Sigmoid colon (tissue), 6 donors: ENCODE measurements at regions not wholly inside any gene's neighbourhood (a gene's known extent, or its start where the extent isn't known, plus 50 kb on each side); places are given as distances from the start of the nearest gene placed in this dataset.
A peak's percentile ranks its signal among the peaks of the same experiment; 100 is the strongest.

ENCODE experiments used
- DNase-seq: peaks from one replicate; pipeline ENCODE4 v3.0.0-alpha.2; 2019
- H3K27ac ChIP-seq, 4 donors: fragments of 200-600 bp; sonication (generic); one replicate each; pipeline ENCODE4 v1.5.1; 2016 to 2019; ENCODE audit warnings: mild to moderate bottlenecking in 1 of 4
- H3K27me3 ChIP-seq, 3 donors: fragments of 200-600 bp; sonication (generic); one replicate each; pipeline ENCODE4 v1.5.1; 2019; ENCODE audit warnings: mild to moderate bottlenecking in 1 of 3
- H3K36me3 ChIP-seq, 4 donors: fragments of 200-600 bp; sonication (generic); one replicate each; pipeline ENCODE4 v1.5.1; 2016 to 2019
- H3K4me1 ChIP-seq, 4 donors: fragments of 200-600 bp; sonication (generic); one replicate each; pipeline ENCODE4 v1.5.1; 2017 to 2019
- H3K4me3 ChIP-seq, 4 donors: fragments of 200-600 bp; sonication (generic); one replicate each; pipeline ENCODE4 v1.5.1; 2017 to 2019; ENCODE audit warnings: mild to moderate bottlenecking in 2 of 4, moderate library complexity in 1 of 4
- H3K9me3 ChIP-seq, 4 donors: fragments of 200-600 bp in 3 of 4; sonication (generic) in 3 of 4; one replicate each; pipeline versions ENCODE4 v1.5.1 to v1.6.1; 2013 to 2019
- CTCF ChIP-seq, 4 experiments: fragments of 450-650 bp in 3 of 4; fragments of 200-600 bp in 1 of 4; IDR thresholded peaks; one replicate each; pipeline ENCODE4 v1.5.1; 2016 to 2019; ENCODE audit warnings: antibody characterized with exemption in 4 of 4, mild to moderate bottlenecking in 3 of 4, moderate library complexity in 2 of 4
- EP300 ChIP-seq, 4 donors: sonication (generic); formaldehyde crosslinking; IDR thresholded peaks; one replicate each; pipeline ENCODE4 v1.6.1; 2017; ENCODE audit warnings: antibody characterized with exemption in 4 of 4
- POLR2A ChIP-seq, 2 donors: fragments of 450-650 bp; IDR thresholded peaks; one replicate each; pipeline ENCODE4 v1.6.1; 2016; ENCODE audit warnings: antibody characterized with exemption in 2 of 2, mild to moderate bottlenecking in 2 of 2, moderate library complexity in 2 of 2
- POLR2AphosphoS5 ChIP-seq, 4 donors: sonication (generic); formaldehyde crosslinking; IDR thresholded peaks; one replicate each; pipeline ENCODE4 v1.6.1; 2017; ENCODE audit warnings: antibody characterized with exemption in 4 of 4
- WGBS, 2 donors: extraction: QIAGEN DNeasy Blood & Tissue Kit; methylation state at CpG; one replicate each; pipeline ENCODE4 v1.1.7; 2013; 5-methylcytosine and 5-hydroxymethylcytosine counted together
- intact Hi-C: fragments of 100-400 bp; cut with DNase I; formaldehyde crosslinking; loops from one replicate; pipeline ENCODE4 v1.15.1; 2023
- donor health status: healthy with polysubstance abuse.
- donor health status: healthy.

GRCh38 chr9:23117616-23118015 is 671.0 kb downstream of the DMRTA1 start:
- H3K27me3 ChIP-seq, result no peaks in the 10 kb centered on the region

GRCh38 chr9:23120630-23121029 is 674.0 kb downstream of the DMRTA1 start:
- intact Hi-C loops, result no loop called here
- H3K4me3 ChIP-seq, result no peak overlapping the region
- 83 to 90% methylated on average over 3 of the region's 3 CpGs for WGBS, 2 donors

More at GRCh38 chr9:23117616-23118015, 671.0 kb downstream of the DMRTA1 start:
- intact Hi-C loops, result no loop called here
- no peaks in the 10 kb centered on the region for H3K9me3 ChIP-seq
- WGBS, 2 donors, result 74 to 85% methylated on average over 2 of the region's 2 CpGs
- TF ChIP-seq POLR2A (IDR thresholded peaks at IDR 0.05) (no peak), POLR2AphosphoS5 (IDR thresholded peaks at IDR 0.05) (no peak), EP300 (IDR thresholded peaks at IDR 0.05) (no peak)
- DNase-seq, result no peak
- H3K36me3 ChIP-seq, result no peaks in the 10 kb centered on the region
- no peak overlapping the region for H3K4me3 ChIP-seq
- H3K27ac ChIP-seq, result no peak overlapping the region
- no peaks in the 10 kb centered on the region for H3K4me1 ChIP-seq

GRCh38 chr9:23123048-23123632 is 676.5 kb downstream of the DMRTA1 start:
- WGBS, 2 donors, result 69 to 71% methylated on average over 5 of the region's 5 CpGs
- H3K9me3 ChIP-seq, result no peaks in the 10 kb centered on the region

More at GRCh38 chr9:23120630-23121029, 674.0 kb downstream of the DMRTA1 start:
- TF ChIP-seq POLR2A (IDR thresholded peaks at IDR 0.05) (no peak), POLR2AphosphoS5 (IDR thresholded peaks at IDR 0.05) (no peak), CTCF (IDR thresholded peaks at IDR 0.05) (no peak), EP300 (IDR thresholded peaks at IDR 0.05) (no peak)
- H3K36me3 ChIP-seq, result no peaks in the 10 kb centered on the region
- no peak for DNase-seq
- H3K4me1 ChIP-seq, result no peaks in the 10 kb centered on the region
- H3K27me3 ChIP-seq, result no peaks in the 10 kb centered on the region
- no peaks in the 10 kb centered on the region for H3K9me3 ChIP-seq
- no peak overlapping the region for H3K27ac ChIP-seq

GRCh38 chr9:23145467-23145866 is 680.6 kb downstream of the ELAVL2 start:
- H3K27me3 ChIP-seq, result no peaks in the 10 kb centered on the region
- WGBS, 2 donors, result 82 to 83% methylated on average over 1 of the region's 1 CpG
- no peak for DNase-seq
- no peaks in the 10 kb centered on the region for H3K36me3 ChIP-seq
- TF ChIP-seq POLR2A (IDR thresholded peaks at IDR 0.05) (no peak), POLR2AphosphoS5 (IDR thresholded peaks at IDR 0.05) (no peak), EP300 (IDR thresholded peaks at IDR 0.05) (no peak), CTCF (IDR thresholded peaks at IDR 0.05) (no peak)
- H3K4me3 ChIP-seq, result no peak overlapping the region
- H3K4me1 ChIP-seq, result no peaks in the 10 kb centered on the region
- intact Hi-C loops, result no loop called here
- H3K27ac ChIP-seq, result no peak overlapping the region
- H3K9me3 ChIP-seq, result no peaks in the 10 kb centered on the region

More at GRCh38 chr9:23123048-23123632, 676.5 kb downstream of the DMRTA1 start:
- no peak overlapping the region for H3K4me3 ChIP-seq
- TF ChIP-seq CTCF (IDR thresholded peaks at IDR 0.05), result peak in 2 of 4 experiments; percentile 11 to 20
- no peak for TF ChIP-seq POLR2AphosphoS5 (IDR thresholded peaks at IDR 0.05)
- DNase-seq, result no peak
- H3K27me3 ChIP-seq, result no peaks in the 10 kb centered on the region
- H3K4me1 ChIP-seq, result no peaks in the 10 kb centered on the region
- H3K36me3 ChIP-seq, result no peaks in the 10 kb centered on the region
- H3K27ac ChIP-seq, result no peak overlapping the region
- intact Hi-C loops, result no loop called here

DNA sequence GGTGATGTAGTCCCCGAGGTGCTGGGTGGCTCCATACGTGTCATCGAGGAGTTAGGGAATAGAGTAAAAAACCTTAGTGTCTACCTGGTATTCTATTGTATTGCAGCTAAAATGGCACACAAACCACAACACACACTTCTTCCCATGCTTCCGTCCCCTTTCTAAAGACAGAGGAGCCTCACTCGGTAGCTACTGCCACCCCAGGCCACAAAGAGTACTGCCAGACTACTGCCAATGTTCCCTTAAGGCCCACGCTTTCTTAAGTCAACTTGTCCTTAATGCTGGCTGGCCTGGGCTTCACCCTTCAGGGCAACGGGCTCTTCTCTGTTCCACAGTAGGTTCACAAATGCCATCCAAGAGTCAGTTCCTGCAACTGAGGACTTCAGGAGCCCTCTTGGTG is 673.0 kb downstream of the ELAVL2 start:
- intact Hi-C loops, result no loop called here
- no peaks in the 10 kb centered on the region for H3K4me1 ChIP-seq
- WGBS, 2 donors, result 90 to 91% methylated on average over 7 of the region's 7 CpGs
- no peak overlapping the region for H3K27ac ChIP-seq
- H3K4me3 ChIP-seq, result no peak overlapping the region
- no peaks in the 10 kb centered on the region for H3K27me3 ChIP-seq
- no peaks in the 10 kb centered on the region for H3K36me3 ChIP-seq
- TF ChIP-seq POLR2AphosphoS5 (IDR thresholded peaks at IDR 0.05), result no peak
- no peak for TF ChIP-seq CTCF (IDR thresholded peaks at IDR 0.05)
- no peak for TF ChIP-seq POLR2A (IDR thresholded peaks at IDR 0.05)
- TF ChIP-seq EP300 (IDR thresholded peaks at IDR 0.05), result no peak
- DNase-seq, result no peak
- H3K9me3 ChIP-seq, result no peaks in the 10 kb centered on the region
